ENCODE measurements at regions not wholly inside any gene's neighbourhood (a gene's known extent, or its start where the extent isn't known, plus 50 kb on each side); places are given as distances from the start of the nearest gene placed in this dataset.
"Not testable (repeated sequence)": the region's sequence is repeated elsewhere in the genome, so short reads cannot be mapped to it uniquely, and the experiment has no call there.

GRCh38 chr22:34592123-34592740 lies 473.7 kb upstream of the ISX start:
- no peak for DNase-seq (ENCODE audit: low read depth)

DNA sequence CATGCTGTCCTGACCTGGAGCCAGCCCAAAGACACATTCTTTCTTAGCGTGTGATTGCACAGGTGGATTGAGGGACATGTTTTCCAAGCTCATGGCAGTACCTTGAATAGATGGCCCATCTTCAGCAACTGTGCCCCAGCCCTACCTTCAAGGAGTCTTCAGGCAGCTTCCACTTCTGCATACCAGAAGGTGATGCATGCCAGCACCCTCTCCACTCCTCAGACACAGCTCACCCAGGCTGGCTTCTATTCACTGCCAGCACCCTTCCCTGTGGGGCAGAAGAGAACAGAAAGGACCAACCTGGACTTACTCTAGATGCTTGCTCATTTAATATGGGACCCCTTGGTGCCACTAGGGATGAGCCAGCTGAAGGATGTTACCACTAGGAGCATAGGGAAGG lies 466.4 kb upstream of the ISX start:
- DNase-seq (ENCODE audit: low read depth), result no peak

DNA sequence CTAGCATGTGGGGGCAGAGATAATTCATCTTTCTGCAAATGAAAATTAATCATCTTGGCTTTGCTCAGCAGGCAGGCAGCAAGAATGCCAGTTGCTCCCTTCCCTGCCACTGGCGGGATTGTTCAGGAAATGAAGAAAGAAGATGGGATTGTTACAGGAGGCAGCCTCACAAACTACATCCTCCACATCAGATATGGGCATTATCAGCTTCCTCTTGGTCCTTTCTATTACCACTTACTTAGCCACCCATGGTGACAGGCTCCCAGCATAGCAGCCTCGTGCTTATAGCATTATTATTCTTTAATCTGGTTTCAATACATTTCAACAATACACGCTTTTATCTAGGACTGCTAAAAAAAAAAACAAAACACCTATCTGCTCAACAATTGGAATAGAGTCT lies 461.6 kb upstream of the ISX start:
- DNase-seq (ENCODE audit: low read depth), result no peak

DNA sequence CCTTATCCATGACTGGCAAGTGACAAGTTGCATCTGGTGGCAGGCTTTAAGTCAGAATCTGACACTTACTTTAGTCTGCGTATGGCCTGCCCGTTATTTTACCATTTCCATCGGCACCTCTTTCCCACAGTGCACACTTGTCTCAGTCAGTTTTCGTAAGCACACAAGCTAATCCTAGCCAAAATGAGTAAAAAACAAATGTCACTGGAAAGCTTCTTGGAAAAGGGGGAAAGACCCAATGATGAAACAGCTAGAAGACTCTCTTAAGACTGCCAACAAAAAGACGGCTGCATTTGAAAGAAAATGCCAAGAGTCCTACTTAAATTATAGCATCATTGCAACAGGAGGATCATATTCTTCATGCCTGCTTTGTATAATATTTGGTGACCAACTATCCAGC lies 457.9 kb upstream of the ISX start:
- DNase-seq (ENCODE audit: low read depth), result no peak

DNA sequence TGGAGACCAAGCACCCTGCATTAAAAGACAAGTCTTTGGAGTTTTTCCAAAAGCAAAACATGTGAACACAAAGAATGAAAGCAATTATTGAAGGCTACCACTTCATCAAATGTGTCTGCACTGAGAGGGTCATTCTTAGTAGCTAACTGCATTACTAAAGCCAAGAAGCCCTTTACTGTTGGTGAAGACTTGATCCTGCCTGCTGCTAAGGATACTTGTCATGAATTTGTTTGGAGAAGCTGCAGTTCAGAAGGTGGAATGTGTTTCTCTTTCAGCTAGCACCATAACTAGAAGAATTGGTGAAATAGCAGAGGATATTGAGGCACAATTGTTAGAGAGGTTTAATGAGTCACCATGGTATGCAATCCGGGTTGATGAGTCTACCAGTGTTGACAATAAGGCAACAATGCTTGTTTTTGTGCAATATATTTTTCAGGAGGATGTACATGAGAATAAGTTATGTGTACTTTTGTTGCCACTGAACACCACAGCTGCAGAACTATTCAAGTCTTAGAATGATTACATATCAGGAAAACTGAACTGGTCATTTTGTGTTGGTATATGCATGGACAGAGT lies 457.3 kb upstream of the ISX start:
- DNase-seq (ENCODE audit: low read depth), result no peak

- DNase-seq (ENCODE audit: low read depth), result no peak
Observed at GRCh38 chr22:34609646-34610045, 456.3 kb upstream of the ISX start.

DNA sequence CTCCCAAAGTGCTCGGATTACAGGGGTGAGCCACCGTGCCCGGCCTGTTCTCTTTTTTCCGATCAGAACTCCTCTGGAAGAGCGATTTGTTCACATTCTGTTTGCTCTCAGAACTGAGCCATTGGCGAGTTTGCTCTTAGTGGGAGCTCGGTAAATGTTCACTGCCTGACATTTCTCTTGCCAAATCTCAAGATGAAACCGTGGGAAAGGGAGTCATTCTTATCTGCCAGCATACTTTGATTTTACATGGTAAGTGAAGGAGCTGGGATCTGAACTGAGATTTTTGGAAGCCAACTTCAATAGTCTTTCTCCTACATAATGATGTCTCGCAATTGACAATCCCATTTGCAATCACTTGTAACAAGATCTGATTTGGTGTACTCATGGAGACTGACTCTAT lies 445.8 kb upstream of the ISX start:
- no peak for DNase-seq (ENCODE audit: low read depth)

GRCh38 chr22:34620832-34621231 lies 445.1 kb upstream of the ISX start:
- DNase-seq (ENCODE audit: low read depth), result no peak

DNA sequence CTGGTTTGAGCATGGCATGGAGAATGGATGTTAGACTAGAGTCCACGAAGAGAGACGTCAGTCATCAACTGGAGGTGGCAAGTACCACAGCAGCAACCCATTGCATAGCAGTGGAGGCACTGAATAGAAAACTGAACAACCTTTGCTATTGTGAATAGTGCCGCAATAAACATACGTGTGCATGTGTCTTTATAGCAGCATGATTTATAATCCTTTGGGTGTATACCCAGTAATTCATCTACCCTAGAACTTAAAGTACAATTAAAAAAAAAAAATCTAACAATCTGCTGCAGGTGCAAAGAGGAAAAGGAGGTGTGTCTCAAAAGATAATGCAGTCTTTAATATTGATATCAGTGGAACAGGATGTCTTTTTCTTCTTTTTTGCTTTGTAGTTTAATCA lies 443.4 kb upstream of the ISX start:
- DNase-seq (ENCODE audit: low read depth), result no peak

DNA sequence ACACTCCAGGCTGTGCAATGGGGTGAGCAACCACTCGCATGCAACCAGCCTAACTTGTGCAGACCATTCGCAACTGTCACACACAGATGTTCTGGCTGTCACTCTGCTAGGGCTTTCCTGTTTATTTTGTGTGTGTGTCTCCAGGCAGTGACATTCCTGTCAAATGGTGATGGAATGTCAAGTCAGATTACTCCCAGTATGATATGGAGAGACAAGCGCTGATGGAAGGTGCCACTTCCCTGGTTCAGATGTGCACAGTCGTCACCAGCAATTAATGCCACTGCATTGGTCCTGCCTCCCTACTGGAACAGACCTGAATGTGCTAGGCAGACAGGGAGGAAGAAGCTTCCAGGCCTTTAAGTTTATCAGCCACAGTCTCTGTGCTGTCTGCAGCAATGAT lies 442.4 kb upstream of the ISX start:
- no peak for DNase-seq (ENCODE audit: low read depth)

DNA sequence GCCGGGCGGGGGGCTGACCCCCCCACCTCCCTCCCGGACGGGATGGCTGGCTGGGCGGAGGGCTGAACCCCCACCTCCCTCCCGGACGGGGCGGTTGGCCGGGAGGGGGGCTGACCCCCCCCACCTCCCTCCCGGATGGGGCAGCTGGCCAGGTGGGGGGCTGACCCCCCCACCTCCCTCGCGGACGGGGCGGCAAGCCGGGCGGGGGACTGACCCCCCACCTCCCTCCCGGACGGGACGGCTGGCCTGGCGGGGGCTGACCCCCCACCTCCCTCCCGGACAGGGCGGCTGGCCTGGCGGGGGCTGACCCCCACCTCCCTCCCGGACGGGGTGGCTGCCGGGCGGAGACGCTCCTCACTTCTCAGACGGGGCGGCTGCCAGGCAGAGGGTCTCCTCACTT lies 440.1 kb upstream of the ISX start:
- DNase-seq (ENCODE audit: low read depth), result not testable (repeated sequence)

DNA sequence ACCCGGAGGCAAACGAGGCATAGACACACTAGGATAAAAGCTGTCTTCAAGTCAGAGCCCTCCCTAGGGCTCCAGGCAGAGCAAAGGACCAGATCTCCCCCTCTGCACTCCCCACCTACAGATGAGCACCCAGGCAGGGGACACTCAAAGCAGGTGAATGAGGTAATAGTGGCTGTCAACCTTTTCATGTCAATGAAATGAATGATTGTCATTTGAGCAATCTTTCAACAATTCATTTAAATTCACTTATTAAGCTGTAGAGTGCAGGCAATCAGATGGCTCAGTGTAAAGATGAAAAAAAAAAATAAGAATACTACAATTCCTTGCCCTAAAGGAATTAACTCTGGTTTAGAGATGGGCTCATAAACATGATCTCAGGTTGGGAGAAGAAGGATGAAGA lies 427.8 kb upstream of the ISX start:
- DNase-seq (ENCODE audit: low read depth), result no peak

DNA sequence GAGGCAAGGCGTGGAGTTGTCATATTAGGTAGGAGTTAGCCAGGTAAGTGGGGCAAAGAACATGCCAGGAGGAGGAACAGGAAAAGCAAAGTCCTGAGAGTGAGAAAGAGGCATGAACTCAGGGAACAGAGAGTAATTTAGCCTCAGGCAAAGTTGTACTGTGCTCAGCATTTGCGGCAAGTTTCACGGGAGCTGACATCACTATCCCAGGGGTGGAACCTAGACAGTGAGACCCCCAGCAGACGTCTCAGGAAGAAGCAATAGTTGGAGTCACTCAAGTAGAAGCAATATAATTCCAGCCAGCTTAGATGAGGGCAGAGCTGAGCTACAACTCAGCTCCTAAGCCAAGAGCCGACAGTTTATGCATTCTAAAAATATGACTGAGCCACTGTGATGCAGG lies 426.0 kb upstream of the ISX start:
- DNase-seq (ENCODE audit: low read depth), result no peak

DNA sequence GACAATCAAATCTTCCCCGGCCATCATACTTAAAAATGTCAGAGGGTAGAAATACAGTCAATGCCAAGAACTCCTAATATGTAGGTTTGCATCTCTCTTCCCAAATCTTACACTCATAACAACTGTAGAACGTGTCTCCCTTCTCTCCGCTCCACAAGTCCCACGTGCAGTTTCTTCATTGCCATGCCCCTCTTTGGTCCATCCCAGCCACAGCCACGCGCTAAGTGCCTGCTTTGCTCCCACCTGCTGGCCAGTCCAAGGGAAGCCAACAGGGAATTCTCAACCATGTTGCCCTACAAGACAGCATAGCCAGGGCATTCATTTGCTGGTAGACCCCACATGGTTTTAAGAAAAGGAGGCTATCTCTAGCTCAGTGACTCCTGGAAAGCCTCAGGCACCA lies 420.6 kb upstream of the ISX start:
- no peak for DNase-seq (ENCODE audit: low read depth)

- DNase-seq (ENCODE audit: low read depth), result no peak
Observed at GRCh38 chr22:34669001-34669400, 397.0 kb upstream of the ISX start.

GRCh38 chr22:34683031-34683430 lies 382.9 kb upstream of the ISX start:
- not testable (repeated sequence) for DNase-seq (ENCODE audit: low read depth)

GRCh38 chr22:34684278-34684677 lies 381.7 kb upstream of the ISX start:
- not testable (repeated sequence) for DNase-seq (ENCODE audit: low read depth)

- no peak for DNase-seq (ENCODE audit: low read depth)
Observed at GRCh38 chr22:34687116-34687515, 378.8 kb upstream of the ISX start.

DNA sequence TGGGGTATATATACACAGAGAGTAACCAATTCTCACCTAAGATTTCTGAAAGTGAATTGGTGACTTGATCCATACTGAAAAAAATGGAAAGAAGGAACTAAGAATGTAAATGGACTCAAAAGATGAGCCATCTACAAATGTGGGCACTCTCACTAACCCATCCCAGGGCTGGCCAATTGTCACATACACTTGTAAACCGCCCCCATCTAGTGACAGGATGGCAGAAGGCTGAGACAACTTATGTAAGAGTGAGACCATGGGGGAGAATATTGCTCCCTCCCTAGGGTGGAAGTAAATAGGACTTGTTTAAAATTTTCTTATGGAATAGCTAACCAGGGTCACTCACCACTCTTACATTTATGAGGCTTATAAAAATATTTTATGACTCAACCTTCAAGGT lies 377.1 kb upstream of the ISX start:
- no peak for DNase-seq (ENCODE audit: low read depth)

- no peak for DNase-seq (ENCODE audit: low read depth)
Observed at GRCh38 chr22:34696557-34696956, 369.4 kb upstream of the ISX start.

- no peak for DNase-seq (ENCODE audit: low read depth)
Observed at GRCh38 chr22:34702279-34702678, 363.7 kb upstream of the ISX start.

DNA sequence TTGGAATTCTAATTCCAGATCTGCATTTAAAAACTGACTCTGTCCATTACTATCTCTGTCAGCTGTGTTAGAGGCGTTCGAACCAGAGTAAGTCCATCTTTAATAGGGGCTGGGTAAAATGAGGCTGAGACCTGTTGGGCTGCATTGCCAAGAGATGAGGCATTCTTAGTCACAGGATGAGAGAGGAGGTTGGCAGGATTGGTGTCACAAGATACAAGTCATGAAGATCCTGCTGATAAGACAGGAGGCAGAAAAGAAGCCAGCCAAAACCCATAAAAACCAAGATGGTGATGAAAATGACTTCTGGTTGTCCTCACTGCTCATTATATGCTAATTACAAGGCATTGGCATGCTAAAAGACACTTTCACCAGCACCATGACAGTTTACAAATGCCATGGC lies 356.3 kb upstream of the ISX start:
- DNase-seq (ENCODE audit: low read depth), result no peak

GRCh38 chr22:34722901-34723300 lies 343.1 kb upstream of the ISX start:
- DNase-seq (ENCODE audit: low read depth), result no peak

DNA sequence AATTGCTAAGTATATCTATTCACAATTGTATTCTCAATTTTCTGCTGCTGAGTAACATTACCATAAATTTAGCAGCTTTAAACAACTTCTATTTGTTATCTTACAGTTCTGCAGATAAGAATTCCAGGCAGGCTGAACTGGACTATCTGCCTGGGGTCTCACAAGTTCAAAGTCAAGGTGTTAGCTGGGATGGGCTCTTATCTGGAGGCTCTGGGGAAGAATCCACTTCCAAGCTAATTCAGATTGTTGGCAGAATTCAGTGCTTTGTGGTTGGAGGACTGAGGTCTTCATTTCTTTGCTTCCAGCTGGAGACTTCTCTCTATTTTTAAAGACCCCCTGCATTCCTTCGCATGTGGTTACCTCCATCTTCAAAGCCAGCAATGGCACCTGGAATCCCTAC lies 329.9 kb upstream of the ISX start:
- no peak for DNase-seq (ENCODE audit: low read depth)

Data from renal cortical epithelial cell (primary cell).